ENCODE measurements at regions not wholly inside any gene's neighbourhood (a gene's known extent, or its start where the extent isn't known, plus 50 kb on each side); places are given as distances from the start of the nearest gene placed in this dataset.

DNA sequence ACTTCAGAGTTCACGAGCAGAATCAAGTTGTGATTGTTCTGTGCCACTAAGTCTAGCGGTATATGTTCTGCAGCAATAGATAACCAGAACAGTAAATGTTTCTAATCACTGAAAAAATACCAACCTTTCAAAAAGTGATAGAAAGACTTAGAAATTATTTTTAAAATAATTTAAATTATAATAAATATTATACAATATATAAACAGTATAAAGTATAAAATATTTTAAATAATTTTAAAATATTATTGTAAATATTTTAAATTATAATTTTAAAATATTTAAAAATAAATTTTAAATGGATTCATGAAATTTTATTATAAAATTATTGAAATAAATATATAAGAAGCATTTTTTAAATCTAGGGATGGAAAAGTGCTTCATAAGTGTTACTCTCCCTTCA lies 126.3 kb upstream of the ID2 start:
- TF ChIP-seq, protein P1, sequence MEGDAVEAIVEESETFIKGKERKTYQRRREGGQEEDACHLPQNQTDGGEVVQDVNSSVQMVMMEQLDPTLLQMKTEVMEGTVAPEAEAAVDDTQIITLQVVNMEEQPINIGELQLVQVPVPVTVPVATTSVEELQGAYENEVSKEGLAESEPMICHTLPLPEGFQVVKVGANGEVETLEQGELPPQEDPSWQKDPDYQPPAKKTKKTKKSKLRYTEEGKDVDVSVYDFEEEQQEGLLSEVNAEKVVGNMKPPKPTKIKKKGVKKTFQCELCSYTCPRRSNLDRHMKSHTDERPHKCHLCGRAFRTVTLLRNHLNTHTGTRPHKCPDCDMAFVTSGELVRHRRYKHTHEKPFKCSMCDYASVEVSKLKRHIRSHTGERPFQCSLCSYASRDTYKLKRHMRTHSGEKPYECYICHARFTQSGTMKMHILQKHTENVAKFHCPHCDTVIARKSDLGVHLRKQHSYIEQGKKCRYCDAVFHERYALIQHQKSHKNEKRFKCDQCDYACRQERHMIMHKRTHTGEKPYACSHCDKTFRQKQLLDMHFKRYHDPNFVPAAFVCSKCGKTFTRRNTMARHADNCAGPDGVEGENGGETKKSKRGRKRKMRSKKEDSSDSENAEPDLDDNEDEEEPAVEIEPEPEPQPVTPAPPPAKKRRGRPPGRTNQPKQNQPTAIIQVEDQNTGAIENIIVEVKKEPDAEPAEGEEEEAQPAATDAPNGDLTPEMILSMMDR (conservative IDR thresholded peaks at IDR 0.05; ENCODE audit: low read length) = no peak
- no peak for TF ChIP-seq EZH2phosphoT487 (IDR thresholded peaks at IDR 0.05; ENCODE audit: borderline replicate concordance)

Data from Loucy (cell line).